ENCODE measurements at regions not wholly inside any gene's neighbourhood (a gene's known extent, or its start where the extent isn't known, plus 50 kb on each side); places are given as distances from the start of the nearest gene placed in this dataset.

DNA sequence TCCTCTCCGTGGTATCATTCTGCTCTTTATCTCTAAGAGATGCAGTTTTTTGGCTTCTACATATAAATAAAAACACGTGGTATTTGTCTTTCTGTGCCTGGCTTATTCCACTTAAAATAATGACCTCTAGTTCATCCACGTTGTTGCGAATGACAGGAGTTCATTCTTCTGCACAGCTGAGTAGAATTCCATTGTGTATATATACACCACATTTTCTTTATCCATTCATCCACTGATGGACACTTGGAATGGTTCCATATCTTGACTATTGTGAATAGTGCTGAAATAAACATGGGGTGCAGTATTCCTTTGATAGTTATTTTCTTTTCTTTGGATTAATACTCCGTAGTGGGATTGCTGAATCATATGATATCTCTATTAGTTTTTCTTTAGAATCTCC is 262.3 kb downstream of the SOX11 start:
- H3K4me1 ChIP-seq: no peaks in the 10 kb centered on the region
- no peak overlapping the region for H3K4me3 ChIP-seq
- H3K36me3 Mint-ChIP-seq: no peaks in the 10 kb centered on the region
- no peak for DNase-seq (ENCODE audit: low spot score)
- no peak overlapping the region for H3K9ac ChIP-seq
- H3K9me3 Mint-ChIP-seq: peaks cover 12% of the 10 kb centered on the region
- no peak overlapping the region for H3K27ac ChIP-seq
- no peaks in the 10 kb centered on the region for H3K79me2 ChIP-seq (ENCODE audit: low read depth)
- H3K4me1 Mint-ChIP-seq: no peaks in the 10 kb centered on the region
- H3K27me3 ChIP-seq: no peaks in the 10 kb centered on the region
- no peak overlapping the region for H2AFZ ChIP-seq (replicated peaks)
- H3K4me2 ChIP-seq: no peak overlapping the region
- H3K9me3 ChIP-seq (ENCODE audit: low read depth): no peaks in the 10 kb centered on the region
- H3K27me3 Mint-ChIP-seq (ENCODE audit: insufficient read depth, low read depth): peaks cover 5% of the 10 kb centered on the region
- no peaks in the 10 kb centered on the region for H4K20me1 ChIP-seq (ENCODE audit: low read depth)
- H3K27ac Mint-ChIP-seq: no peak overlapping the region
- H3F3A ChIP-seq (ENCODE audit: low read depth): no peaks in the 10 kb centered on the region
- no peaks in the 10 kb centered on the region for H3K36me3 ChIP-seq
- no peak overlapping the region for H3K4me3 Mint-ChIP-seq
- TF ChIP-seq EZH2phosphoT487 (IDR thresholded peaks at IDR 0.05): no peak
- TF ChIP-seq EZH2 (IDR thresholded peaks at IDR 0.05): no peak
- TF ChIP-seq, protein P1, sequence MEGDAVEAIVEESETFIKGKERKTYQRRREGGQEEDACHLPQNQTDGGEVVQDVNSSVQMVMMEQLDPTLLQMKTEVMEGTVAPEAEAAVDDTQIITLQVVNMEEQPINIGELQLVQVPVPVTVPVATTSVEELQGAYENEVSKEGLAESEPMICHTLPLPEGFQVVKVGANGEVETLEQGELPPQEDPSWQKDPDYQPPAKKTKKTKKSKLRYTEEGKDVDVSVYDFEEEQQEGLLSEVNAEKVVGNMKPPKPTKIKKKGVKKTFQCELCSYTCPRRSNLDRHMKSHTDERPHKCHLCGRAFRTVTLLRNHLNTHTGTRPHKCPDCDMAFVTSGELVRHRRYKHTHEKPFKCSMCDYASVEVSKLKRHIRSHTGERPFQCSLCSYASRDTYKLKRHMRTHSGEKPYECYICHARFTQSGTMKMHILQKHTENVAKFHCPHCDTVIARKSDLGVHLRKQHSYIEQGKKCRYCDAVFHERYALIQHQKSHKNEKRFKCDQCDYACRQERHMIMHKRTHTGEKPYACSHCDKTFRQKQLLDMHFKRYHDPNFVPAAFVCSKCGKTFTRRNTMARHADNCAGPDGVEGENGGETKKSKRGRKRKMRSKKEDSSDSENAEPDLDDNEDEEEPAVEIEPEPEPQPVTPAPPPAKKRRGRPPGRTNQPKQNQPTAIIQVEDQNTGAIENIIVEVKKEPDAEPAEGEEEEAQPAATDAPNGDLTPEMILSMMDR (IDR thresholded peaks at IDR 0.05): no peak

DNA sequence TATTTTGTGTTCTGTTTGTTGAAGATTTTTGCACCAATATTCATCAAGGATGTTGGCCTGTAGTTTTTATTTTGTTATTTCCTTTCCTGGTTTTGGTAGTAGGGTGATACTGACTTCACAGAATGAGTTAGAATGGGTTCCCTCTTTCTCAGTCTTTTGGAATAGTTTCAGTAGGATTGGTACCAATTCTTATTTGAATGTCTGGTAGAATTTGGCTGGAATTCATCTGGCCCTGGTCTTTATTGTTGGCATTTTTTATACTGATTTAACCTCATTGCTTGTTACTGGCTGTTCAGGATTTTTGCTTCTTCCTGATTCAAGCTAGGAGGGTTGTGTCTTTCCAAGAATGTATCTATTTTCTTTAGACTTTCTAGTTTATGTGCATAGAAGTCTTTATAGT is 263.7 kb downstream of the SOX11 start:
- H3K36me3 Mint-ChIP-seq: no peaks in the 10 kb centered on the region
- peaks cover 9% of the 10 kb centered on the region for H3K9me3 Mint-ChIP-seq

GRCh38 chr2:5959836-5960820 is 267.9 kb downstream of the SOX11 start:
- H3K9me3 Mint-ChIP-seq: peaks cover 22% of the 10 kb centered on the region

More for the DNA sequence above, 263.7 kb downstream of the SOX11 start:
- H3K9ac ChIP-seq: no peak overlapping the region
- no peak for TF ChIP-seq EZH2 (IDR thresholded peaks at IDR 0.05)
- TF ChIP-seq, protein P1 (IDR thresholded peaks at IDR 0.05): no peak
- TF ChIP-seq EZH2phosphoT487 (IDR thresholded peaks at IDR 0.05): no peak
- DNase-seq (ENCODE audit: low spot score): no peak
- no peak overlapping the region for H3K27ac Mint-ChIP-seq
- H3K4me1 ChIP-seq: no peaks in the 10 kb centered on the region
- H3K36me3 ChIP-seq: no peaks in the 10 kb centered on the region
- no peaks in the 10 kb centered on the region for H3K27me3 ChIP-seq
- peaks cover 8% of the 10 kb centered on the region for H3K27me3 Mint-ChIP-seq (ENCODE audit: insufficient read depth, low read depth)
- H3K79me2 ChIP-seq (ENCODE audit: low read depth): no peaks in the 10 kb centered on the region
- H3K4me3 ChIP-seq: no peak overlapping the region
- no peak overlapping the region for H2AFZ ChIP-seq (replicated peaks)
- no peak overlapping the region for H3K27ac ChIP-seq
- no peaks in the 10 kb centered on the region for H3K4me1 Mint-ChIP-seq
- H3K9me3 ChIP-seq (ENCODE audit: low read depth): no peaks in the 10 kb centered on the region
- no peaks in the 10 kb centered on the region for H3F3A ChIP-seq (ENCODE audit: low read depth)
- no peak overlapping the region for H3K4me2 ChIP-seq
- H4K20me1 ChIP-seq (ENCODE audit: low read depth): no peaks in the 10 kb centered on the region
- H3K4me3 Mint-ChIP-seq: no peak overlapping the region

More at GRCh38 chr2:5959836-5960820, 267.9 kb downstream of the SOX11 start:
- H3K27me3 Mint-ChIP-seq (ENCODE audit: insufficient read depth, low read depth): peaks cover 5% of the 10 kb centered on the region
- no peak for DNase-seq (ENCODE audit: low spot score)
- Histone ChIP-seq H3K36me3 (no peaks in the 10 kb centered on the region), H3K79me2 (ENCODE audit: low read depth) (no peaks in the 10 kb centered on the region), H3K27ac (no peak overlapping the region), H3K27me3 (no peaks in the 10 kb centered on the region), H4K20me1 (ENCODE audit: low read depth) (no peaks in the 10 kb centered on the region), H3K4me1 (no peaks in the 10 kb centered on the region), H3K4me3 (no peak overlapping the region), H3K4me2 (no peak overlapping the region), H3K9ac (no peak overlapping the region), H3K9me3 (ENCODE audit: low read depth) (no peaks in the 10 kb centered on the region), H3F3A (ENCODE audit: low read depth) (no peaks in the 10 kb centered on the region), H2AFZ (replicated peaks) (no peak overlapping the region)
- no peaks in the 10 kb centered on the region for H3K36me3 Mint-ChIP-seq
- H3K4me3 Mint-ChIP-seq: no peak overlapping the region
- no peaks in the 10 kb centered on the region for H3K4me1 Mint-ChIP-seq
- TF ChIP-seq EZH2 (IDR thresholded peaks at IDR 0.05) (no peak), EZH2phosphoT487 (IDR thresholded peaks at IDR 0.05) (no peak)
- TF ChIP-seq, protein P1 (IDR thresholded peaks at IDR 0.05): no peak
- H3K27ac Mint-ChIP-seq: peak overlapping the region; percentile 26

All from neural progenitor cell (in vitro differentiated cells).